Body of pancreas (tissue), 4 donors: ENCODE measurements at regions not wholly inside any gene's neighbourhood (a gene's known extent, or its start where the extent isn't known, plus 50 kb on each side); places are given as distances from the start of the nearest gene placed in this dataset.

ENCODE experiments used
- POLR2A ChIP-seq, 3 donors: fragments of 450-650 bp; IDR thresholded peaks; one replicate each; pipeline ENCODE4 v1.6.1; 2016; ENCODE audit warnings: antibody characterized with exemption in 3 of 3, mild to moderate bottlenecking in 2 of 3
- TF ChIP-seq, protein P1 (sequence below), 7 experiments: fragments of 450-650 bp in 4 of 7; fragments of 200-600 bp in 3 of 7; sonication (generic) in 3 of 7; IDR thresholded peaks; one replicate each; pipeline ENCODE4 v1.5.1; 2016 to 2019; ENCODE audit warnings: antibody characterized with exemption in 7 of 7

- TF ChIP-seq, protein P1, sequence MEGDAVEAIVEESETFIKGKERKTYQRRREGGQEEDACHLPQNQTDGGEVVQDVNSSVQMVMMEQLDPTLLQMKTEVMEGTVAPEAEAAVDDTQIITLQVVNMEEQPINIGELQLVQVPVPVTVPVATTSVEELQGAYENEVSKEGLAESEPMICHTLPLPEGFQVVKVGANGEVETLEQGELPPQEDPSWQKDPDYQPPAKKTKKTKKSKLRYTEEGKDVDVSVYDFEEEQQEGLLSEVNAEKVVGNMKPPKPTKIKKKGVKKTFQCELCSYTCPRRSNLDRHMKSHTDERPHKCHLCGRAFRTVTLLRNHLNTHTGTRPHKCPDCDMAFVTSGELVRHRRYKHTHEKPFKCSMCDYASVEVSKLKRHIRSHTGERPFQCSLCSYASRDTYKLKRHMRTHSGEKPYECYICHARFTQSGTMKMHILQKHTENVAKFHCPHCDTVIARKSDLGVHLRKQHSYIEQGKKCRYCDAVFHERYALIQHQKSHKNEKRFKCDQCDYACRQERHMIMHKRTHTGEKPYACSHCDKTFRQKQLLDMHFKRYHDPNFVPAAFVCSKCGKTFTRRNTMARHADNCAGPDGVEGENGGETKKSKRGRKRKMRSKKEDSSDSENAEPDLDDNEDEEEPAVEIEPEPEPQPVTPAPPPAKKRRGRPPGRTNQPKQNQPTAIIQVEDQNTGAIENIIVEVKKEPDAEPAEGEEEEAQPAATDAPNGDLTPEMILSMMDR (IDR thresholded peaks at IDR 0.05) = no peak
- TF ChIP-seq POLR2A (IDR thresholded peaks at IDR 0.05) = no peak
Observed at GRCh38 chr6:67277312-67277711, 1357.8 kb upstream of the ADGRB3 start.
